NCI-H1092 (cell line): ENCODE measurements at regions not wholly inside any gene's neighbourhood (a gene's known extent, or its start where the extent isn't known, plus 50 kb on each side); places are given as distances from the start of the nearest gene placed in this dataset.
A peak's percentile ranks its signal among the peaks of the same experiment; 100 is the strongest.

Source experiments
- DNase-seq: peaks from one replicate; lab custom pipeline; 2025; lab: John Stamatoyannopoulos, UW

GRCh38 chrX:143800150-143800549 lies 79.6 kb upstream of the SPANXN2 start:
- no peak for DNase-seq

- DNase-seq: peak; percentile 7
Measured at GRCh38 chrX:143788265-143788664, 67.7 kb upstream of the SPANXN2 start.

GRCh38 chrX:143787341-143787740 lies 66.8 kb upstream of the SPANXN2 start:
- DNase-seq: no peak

- DNase-seq: no peak
Measured at GRCh38 chrX:143781103-143781502, 60.6 kb upstream of the SPANXN2 start.
